ENCODE measurements at regions not wholly inside any gene's neighbourhood (a gene's known extent, or its start where the extent isn't known, plus 50 kb on each side); places are given as distances from the start of the nearest gene placed in this dataset.

- TF ChIP-seq, protein P1, sequence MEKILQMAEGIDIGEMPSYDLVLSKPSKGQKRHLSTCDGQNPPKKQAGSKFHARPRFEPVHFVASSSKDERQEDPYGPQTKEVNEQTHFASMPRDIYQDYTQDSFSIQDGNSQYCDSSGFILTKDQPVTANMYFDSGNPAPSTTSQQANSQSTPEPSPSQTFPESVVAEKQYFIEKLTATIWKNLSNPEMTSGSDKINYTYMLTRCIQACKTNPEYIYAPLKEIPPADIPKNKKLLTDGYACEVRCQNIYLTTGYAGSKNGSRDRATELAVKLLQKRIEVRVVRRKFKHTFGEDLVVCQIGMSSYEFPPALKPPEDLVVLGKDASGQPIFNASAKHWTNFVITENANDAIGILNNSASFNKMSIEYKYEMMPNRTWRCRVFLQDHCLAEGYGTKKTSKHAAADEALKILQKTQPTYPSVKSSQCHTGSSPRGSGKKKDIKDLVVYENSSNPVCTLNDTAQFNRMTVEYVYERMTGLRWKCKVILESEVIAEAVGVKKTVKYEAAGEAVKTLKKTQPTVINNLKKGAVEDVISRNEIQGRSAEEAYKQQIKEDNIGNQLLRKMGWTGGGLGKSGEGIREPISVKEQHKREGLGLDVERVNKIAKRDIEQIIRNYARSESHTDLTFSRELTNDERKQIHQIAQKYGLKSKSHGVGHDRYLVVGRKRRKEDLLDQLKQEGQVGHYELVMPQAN (conservative IDR thresholded peaks at IDR 0.05): no peak
- TF ChIP-seq SMAD1 (IDR thresholded peaks at IDR 0.05; ENCODE audit: low read depth, partially characterized antibody) (no peak), MXI1 (IDR thresholded peaks at IDR 0.05; ENCODE audit: low read depth, low read length) (no peak), SMC3 (IDR thresholded peaks at IDR 0.05; ENCODE audit: borderline replicate concordance, low read length) (no peak), DPF2 (IDR thresholded peaks at IDR 0.05) (no peak), MEF2A (IDR thresholded peaks at IDR 0.05; ENCODE audit: insufficient read depth, low read depth, low read length) (no peak)
These were observed 2096.3 kb upstream of the CELF4 start (continued) for GRCh38 chr18:39661856-39662366.

DNA sequence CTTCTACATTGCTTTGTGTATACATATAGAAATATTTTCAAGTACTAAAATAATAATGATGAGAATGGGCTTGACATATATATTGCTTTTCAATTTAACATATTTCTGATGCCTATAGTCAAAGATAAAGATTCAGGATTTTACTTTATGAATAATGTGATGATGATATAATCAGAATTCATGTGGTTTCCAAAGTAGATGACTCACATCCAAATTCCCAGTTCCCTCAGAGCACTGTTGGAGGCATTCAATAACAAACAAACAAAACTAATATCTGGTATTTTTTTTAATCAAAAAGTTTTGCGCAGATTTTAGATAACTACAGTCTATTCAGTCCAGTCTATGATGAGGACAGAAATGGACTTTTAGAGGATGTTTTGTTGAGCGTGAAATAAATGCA is 2094.5 kb upstream of the CELF4 start:
- FAIRE-seq: no peak
- in situ Hi-C loops (cut with MboI): no loop called here

More for the DNA sequence above, 2094.5 kb upstream of the CELF4 start:
- WGBS (ENCODE audit: insufficient coverage, insufficient replicate concordance, low lambda C conversion rate, missing lambda C conversion rate): 61% methylated on average over 2 of the region's 2 CpGs
- H3K4me1 ChIP-seq (ENCODE audit: control insufficient read depth, insufficient read depth, low read length): no peaks in the 10 kb centered on the region
- RAD21 ChIA-PET (ENCODE audit: unreplicated experiment): no interaction called here
- H3K4me2 ChIP-seq (ENCODE audit: control insufficient read depth, insufficient read depth): no peak overlapping the region
- intact Hi-C loops (cut with micrococcal nuclease; ENCODE audit: unreplicated experiment): no loop called here
- DNase-seq (ENCODE audit: low read depth, low spot score): no peak
- H3K9me3 ChIP-seq (replicated peaks; ENCODE audit: control insufficient read depth, insufficient read depth, low read length): no peaks in the 10 kb centered on the region
- CTCF ChIA-PET: interaction anchor here (0.7 kb wide), 1 partner anchor 216 kb away, joined by 3 read pairs; no protein-coding TSS in a partner anchor
- no peak for ATAC-seq
- no peak overlapping the region for H3K27ac ChIP-seq (ENCODE audit: control insufficient read depth, insufficient read depth)
- no peaks in the 10 kb centered on the region for H3K79me2 ChIP-seq (ENCODE audit: control insufficient read depth, insufficient read depth, low read length)
- H3K4me3 ChIP-seq: no peak overlapping the region
- H2AFZ ChIP-seq (ENCODE audit: control insufficient read depth, low read depth, low read length): no peak overlapping the region
- H3K27me3 ChIP-seq (replicated peaks in 1 of 2; ENCODE audit: control insufficient read depth in 2 of 2, insufficient read depth in 2 of 2, low read length in 1 of 2): no peaks in the 10 kb centered on the region
- no peaks in the 10 kb centered on the region for H3K36me3 ChIP-seq (ENCODE audit: control insufficient read depth in 2 of 2, insufficient read depth in 2 of 2, low read length in 1 of 2)
- SMC1A ChIA-PET (ENCODE audit: uncharacterized antibody, unreplicated experiment): no interaction called here
- no peak overlapping the region for H3K9ac ChIP-seq (ENCODE audit: control insufficient read depth, insufficient read depth, low read length)
- no TSS peak for BruUV-seq (replicated peaks)
- H4K20me1 ChIP-seq (ENCODE audit: control insufficient read depth, insufficient read depth): no peaks in the 10 kb centered on the region
- POLR2A ChIA-PET: no interaction called here
- no peak for TF ChIP-seq ZNF217 (IDR thresholded peaks at IDR 0.05)
- TF ChIP-seq ZZZ3 (IDR thresholded peaks at IDR 0.05; ENCODE audit: control insufficient read depth, insufficient read length, low read depth): no peak
- TF ChIP-seq STAT1 (conservative IDR thresholded peaks at IDR 0.05): no peak
- TF ChIP-seq SMC3 (IDR thresholded peaks at IDR 0.05; ENCODE audit: borderline replicate concordance, low read length): no peak
- no peak for TF ChIP-seq WRNIP1 (IDR thresholded peaks at IDR 0.05; ENCODE audit: borderline replicate concordance, low read depth, low read length)
- TF ChIP-seq KDM1A (IDR thresholded peaks at IDR 0.05; ENCODE audit: borderline replicate concordance): no peak
- TF ChIP-seq ZNF384 (IDR thresholded peaks at IDR 0.05; ENCODE audit: borderline replicate concordance, low read depth, low read length): no peak
- no peak for TF ChIP-seq MXI1 (IDR thresholded peaks at IDR 0.05; ENCODE audit: low read depth, low read length)
- TF ChIP-seq PAX5 (IDR thresholded peaks at IDR 0.05; ENCODE audit: borderline replicate concordance, low read depth, low read length): no peak
- no peak for TF ChIP-seq LARP7 (IDR thresholded peaks at IDR 0.05)
- no peak for TF ChIP-seq BRCA1 (IDR thresholded peaks at IDR 0.05; ENCODE audit: low read depth, low read length)
- TF ChIP-seq, protein P2, sequence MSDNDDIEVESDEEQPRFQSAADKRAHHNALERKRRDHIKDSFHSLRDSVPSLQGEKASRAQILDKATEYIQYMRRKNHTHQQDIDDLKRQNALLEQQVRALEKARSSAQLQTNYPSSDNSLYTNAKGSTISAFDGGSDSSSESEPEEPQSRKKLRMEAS (IDR thresholded peaks at IDR 0.05; ENCODE audit: low read depth, low read length): no peak
- no peak for TF ChIP-seq TCF3 (IDR thresholded peaks at IDR 0.05; ENCODE audit: borderline replicate concordance, insufficient read depth, low read depth, low read length)

All from GM12878 (cell line).